ENCODE measurements at regions not wholly inside any gene's neighbourhood (a gene's known extent, or its start where the extent isn't known, plus 50 kb on each side); places are given as distances from the start of the nearest gene placed in this dataset.

DNA sequence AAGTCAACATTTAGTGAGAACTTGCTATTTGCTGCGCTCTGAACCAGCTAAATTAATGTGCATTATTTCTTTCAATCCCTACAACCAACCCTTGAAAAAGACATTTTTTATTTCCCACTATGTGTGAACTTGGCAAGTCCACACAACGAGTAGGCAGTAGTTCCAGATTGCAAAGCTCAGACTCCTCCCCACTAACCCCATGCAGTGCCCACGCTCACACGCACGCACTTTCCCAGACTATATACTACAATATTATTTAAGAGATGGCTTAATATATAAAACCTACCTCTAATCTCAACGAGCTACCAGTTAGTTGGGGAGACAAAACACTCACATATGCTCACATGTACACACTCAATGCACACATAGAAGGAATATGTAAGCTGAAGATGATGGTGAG lies 671.2 kb downstream of the LMO4 start:
- Histone ChIP-seq H3K4me2 (ENCODE audit: control insufficient read depth, insufficient read depth) (no peak overlapping the region), H3K4me3 (no peak overlapping the region), H3K9me3 (replicated peaks; ENCODE audit: control insufficient read depth, insufficient read depth, low read length) (no peaks in the 10 kb centered on the region), H4K20me1 (ENCODE audit: control insufficient read depth, insufficient read depth) (no peaks in the 10 kb centered on the region), H3K27me3 (replicated peaks in 1 of 2; ENCODE audit: control insufficient read depth in 2 of 2, insufficient read depth in 2 of 2, low read length in 1 of 2) (no peaks in the 10 kb centered on the region; a peak in 1 of 4 replicates), H3K4me1 (ENCODE audit: control insufficient read depth, insufficient read depth, low read length) (no peaks in the 10 kb centered on the region), H2AFZ (ENCODE audit: control insufficient read depth, low read depth, low read length) (no peak overlapping the region), H3K79me2 (ENCODE audit: control insufficient read depth, insufficient read depth, low read length) (no peaks in the 10 kb centered on the region), H3K36me3 (ENCODE audit: control insufficient read depth in 2 of 2, insufficient read depth in 2 of 2, low read length in 1 of 2) (no peaks in the 10 kb centered on the region), H3K27ac (ENCODE audit: control insufficient read depth, insufficient read depth) (no peak overlapping the region), H3K9ac (ENCODE audit: control insufficient read depth, insufficient read depth, low read length) (no peak overlapping the region)
- intact Hi-C loops (cut with micrococcal nuclease; ENCODE audit: unreplicated experiment) (no loop called here), in situ Hi-C loops (cut with MboI) (no loop called here)
- no TSS peak for BruUV-seq (replicated peaks)
- ChIA-PET CTCF (interaction anchor here (1.2 kb wide), 1 partner anchor 10 kb away, joined by 3 read pairs; no protein-coding TSS in a partner anchor), RAD21 (ENCODE audit: unreplicated experiment) (no interaction called here), POLR2A (no interaction called here), SMC1A (ENCODE audit: uncharacterized antibody, unreplicated experiment) (interaction anchor here (0.5 to 1.5 kb wide), 5 partner anchors 10 to 224 kb away, joined by 3 to 6 read pairs (median 4); no protein-coding TSS in a partner anchor)
- DNase-seq (ENCODE audit: low read depth, low spot score) (no peak), ATAC-seq (no peak), FAIRE-seq (no peak)
- 53% methylated on average over 6 of the region's 6 CpGs for WGBS (ENCODE audit: insufficient coverage, insufficient replicate concordance, low lambda C conversion rate, missing lambda C conversion rate)
- no peak for TF ChIP-seq HDGF (IDR thresholded peaks at IDR 0.05)
- TF ChIP-seq CBX3 (IDR thresholded peaks at IDR 0.05; ENCODE audit: borderline replicate concordance, low read depth): no peak
- TF ChIP-seq, protein P1, sequence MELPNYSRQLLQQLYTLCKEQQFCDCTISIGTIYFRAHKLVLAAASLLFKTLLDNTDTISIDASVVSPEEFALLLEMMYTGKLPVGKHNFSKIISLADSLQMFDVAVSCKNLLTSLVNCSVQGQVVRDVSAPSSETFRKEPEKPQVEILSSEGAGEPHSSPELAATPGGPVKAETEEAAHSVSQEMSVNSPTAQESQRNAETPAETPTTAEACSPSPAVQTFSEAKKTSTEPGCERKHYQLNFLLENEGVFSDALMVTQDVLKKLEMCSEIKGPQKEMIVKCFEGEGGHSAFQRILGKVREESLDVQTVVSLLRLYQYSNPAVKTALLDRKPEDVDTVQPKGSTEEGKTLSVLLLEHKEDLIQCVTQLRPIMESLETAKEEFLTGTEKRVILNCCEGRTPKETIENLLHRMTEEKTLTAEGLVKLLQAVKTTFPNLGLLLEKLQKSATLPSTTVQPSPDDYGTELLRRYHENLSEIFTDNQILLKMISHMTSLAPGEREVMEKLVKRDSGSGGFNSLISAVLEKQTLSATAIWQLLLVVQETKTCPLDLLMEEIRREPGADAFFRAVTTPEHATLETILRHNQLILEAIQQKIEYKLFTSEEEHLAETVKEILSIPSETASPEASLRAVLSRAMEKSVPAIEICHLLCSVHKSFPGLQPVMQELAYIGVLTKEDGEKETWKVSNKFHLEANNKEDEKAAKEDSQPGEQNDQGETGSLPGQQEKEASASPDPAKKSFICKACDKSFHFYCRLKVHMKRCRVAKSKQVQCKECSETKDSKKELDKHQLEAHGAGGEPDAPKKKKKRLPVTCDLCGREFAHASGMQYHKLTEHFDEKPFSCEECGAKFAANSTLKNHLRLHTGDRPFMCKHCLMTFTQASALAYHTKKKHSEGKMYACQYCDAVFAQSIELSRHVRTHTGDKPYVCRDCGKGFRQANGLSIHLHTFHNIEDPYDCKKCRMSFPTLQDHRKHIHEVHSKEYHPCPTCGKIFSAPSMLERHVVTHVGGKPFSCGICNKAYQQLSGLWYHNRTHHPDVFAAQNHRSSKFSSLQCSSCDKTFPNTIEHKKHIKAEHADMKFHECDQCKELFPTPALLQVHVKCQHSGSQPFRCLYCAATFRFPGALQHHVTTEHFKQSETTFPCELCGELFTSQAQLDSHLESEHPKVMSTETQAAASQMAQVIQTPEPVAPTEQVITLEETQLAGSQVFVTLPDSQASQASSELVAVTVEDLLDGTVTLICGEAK (IDR thresholded peaks at IDR 0.05; ENCODE audit: borderline replicate concordance): no peak
- TF ChIP-seq, protein P2, sequence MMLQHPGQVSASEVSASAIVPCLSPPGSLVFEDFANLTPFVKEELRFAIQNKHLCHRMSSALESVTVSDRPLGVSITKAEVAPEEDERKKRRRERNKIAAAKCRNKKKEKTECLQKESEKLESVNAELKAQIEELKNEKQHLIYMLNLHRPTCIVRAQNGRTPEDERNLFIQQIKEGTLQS (IDR thresholded peaks at IDR 0.05; ENCODE audit: borderline replicate concordance, extremely low read depth, low read depth, low read length): no peak
- TF ChIP-seq, protein P3, sequence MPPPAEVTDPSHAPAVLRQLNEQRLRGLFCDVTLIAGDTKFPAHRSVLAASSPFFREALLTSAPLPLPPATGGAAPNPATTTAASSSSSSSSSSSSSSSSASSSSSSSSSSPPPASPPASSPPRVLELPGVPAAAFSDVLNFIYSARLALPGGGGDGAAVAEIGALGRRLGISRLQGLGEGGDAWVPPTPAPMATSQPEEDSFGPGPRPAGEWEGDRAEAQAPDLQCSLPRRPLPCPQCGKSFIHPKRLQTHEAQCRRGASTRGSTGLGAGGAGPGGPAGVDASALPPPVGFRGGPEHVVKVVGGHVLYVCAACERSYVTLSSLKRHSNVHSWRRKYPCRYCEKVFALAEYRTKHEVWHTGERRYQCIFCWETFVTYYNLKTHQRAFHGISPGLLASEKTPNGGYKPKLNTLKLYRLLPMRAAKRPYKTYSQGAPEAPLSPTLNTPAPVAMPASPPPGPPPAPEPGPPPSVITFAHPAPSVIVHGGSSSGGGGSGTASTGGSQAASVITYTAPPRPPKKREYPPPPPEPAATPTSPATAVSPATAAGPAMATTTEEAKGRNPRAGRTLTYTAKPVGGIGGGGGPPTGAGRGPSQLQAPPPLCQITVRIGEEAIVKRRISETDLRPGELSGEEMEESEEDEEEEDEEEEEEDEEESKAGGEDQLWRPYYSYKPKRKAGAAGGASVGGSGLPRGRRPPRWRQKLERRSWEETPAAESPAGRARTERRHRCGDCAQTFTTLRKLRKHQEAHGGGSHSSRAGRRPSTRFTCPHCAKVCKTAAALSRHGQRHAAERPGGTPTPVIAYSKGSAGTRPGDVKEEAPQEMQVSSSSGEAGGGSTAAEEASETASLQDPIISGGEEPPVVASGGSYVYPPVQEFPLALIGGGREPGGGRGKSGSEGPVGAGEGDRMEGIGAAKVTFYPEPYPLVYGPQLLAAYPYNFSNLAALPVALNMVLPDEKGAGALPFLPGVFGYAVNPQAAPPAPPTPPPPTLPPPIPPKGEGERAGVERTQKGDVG (CRISPR knock-in tag; IDR thresholded peaks at IDR 0.05): no peak
- no peak for TF ChIP-seq PML (IDR thresholded peaks at IDR 0.05; ENCODE audit: low read length)
- no peak for TF ChIP-seq SMC3 (IDR thresholded peaks at IDR 0.05; ENCODE audit: borderline replicate concordance, low read length)
- TF ChIP-seq MTA3 (IDR thresholded peaks at IDR 0.05; ENCODE audit: borderline replicate concordance, low read length): no peak
- no peak for TF ChIP-seq MEF2A (IDR thresholded peaks at IDR 0.05; ENCODE audit: insufficient read depth, low read depth, low read length)
- TF ChIP-seq NFXL1 (IDR thresholded peaks at IDR 0.05; ENCODE audit: borderline replicate concordance): no peak
- no peak for TF ChIP-seq EZH2 (IDR thresholded peaks at IDR 0.05; ENCODE audit: borderline replicate concordance, control insufficient read depth, low read depth, low read length)
- no peak for TF ChIP-seq YY1 (IDR thresholded peaks at IDR 0.05; ENCODE audit: low read depth, low read length)
- TF ChIP-seq, protein P4, sequence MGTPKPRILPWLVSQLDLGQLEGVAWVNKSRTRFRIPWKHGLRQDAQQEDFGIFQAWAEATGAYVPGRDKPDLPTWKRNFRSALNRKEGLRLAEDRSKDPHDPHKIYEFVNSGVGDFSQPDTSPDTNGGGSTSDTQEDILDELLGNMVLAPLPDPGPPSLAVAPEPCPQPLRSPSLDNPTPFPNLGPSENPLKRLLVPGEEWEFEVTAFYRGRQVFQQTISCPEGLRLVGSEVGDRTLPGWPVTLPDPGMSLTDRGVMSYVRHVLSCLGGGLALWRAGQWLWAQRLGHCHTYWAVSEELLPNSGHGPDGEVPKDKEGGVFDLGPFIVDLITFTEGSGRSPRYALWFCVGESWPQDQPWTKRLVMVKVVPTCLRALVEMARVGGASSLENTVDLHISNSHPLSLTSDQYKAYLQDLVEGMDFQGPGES (IDR thresholded peaks at IDR 0.05): no peak
- TF ChIP-seq, protein P5, sequence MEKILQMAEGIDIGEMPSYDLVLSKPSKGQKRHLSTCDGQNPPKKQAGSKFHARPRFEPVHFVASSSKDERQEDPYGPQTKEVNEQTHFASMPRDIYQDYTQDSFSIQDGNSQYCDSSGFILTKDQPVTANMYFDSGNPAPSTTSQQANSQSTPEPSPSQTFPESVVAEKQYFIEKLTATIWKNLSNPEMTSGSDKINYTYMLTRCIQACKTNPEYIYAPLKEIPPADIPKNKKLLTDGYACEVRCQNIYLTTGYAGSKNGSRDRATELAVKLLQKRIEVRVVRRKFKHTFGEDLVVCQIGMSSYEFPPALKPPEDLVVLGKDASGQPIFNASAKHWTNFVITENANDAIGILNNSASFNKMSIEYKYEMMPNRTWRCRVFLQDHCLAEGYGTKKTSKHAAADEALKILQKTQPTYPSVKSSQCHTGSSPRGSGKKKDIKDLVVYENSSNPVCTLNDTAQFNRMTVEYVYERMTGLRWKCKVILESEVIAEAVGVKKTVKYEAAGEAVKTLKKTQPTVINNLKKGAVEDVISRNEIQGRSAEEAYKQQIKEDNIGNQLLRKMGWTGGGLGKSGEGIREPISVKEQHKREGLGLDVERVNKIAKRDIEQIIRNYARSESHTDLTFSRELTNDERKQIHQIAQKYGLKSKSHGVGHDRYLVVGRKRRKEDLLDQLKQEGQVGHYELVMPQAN (conservative IDR thresholded peaks at IDR 0.05): no peak

All from GM12878 (cell line).